GM18867 (cell line): ENCODE measurements at regions not wholly inside any gene's neighbourhood (a gene's known extent, or its start where the extent isn't known, plus 50 kb on each side); places are given as distances from the start of the nearest gene placed in this dataset.
A peak's percentile ranks its signal among the peaks of the same experiment; 100 is the strongest.

ENCODE experiments used
- ATAC-seq: cut with Tn5 transposase; IDR thresholded peaks from one replicate; pipeline ENCODE4 v1.9.1; 2021; ENCODE audit warnings: mild to moderate bottlenecking, moderate library complexity; ENCODE audit not compliant: unreplicated experiment

- ATAC-seq: no peak
These were observed 572.7 kb upstream of the ATP2B1 start for GRCh38 chr12:90281154-90281868.

DNA sequence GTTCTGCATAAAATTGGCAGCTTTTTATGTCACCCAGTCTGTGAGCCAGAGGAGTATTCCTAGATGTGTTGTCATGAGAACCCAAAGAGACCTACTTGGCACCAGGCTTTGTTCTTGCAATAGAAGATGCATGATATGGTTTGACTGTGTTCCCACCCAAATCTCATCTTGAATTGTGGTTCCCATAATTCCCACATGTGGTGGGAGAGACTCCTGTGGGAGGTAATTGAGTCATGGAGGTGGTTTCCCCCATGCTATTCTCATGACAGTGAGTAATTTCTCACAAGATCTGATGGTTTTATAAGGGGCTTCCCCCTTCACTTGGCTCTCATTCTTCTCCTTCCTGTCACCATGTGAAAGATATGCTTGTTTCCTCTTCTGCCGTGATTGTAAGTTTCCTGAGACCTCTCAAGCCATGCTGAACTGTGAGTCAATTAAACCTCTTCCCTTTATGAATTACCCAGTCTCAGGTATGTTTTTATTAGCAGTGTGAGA is 572.0 kb upstream of the ATP2B1 start:
- peak; percentile 56 for ATAC-seq

- ATAC-seq: no peak
These were observed 571.4 kb upstream of the ATP2B1 start for GRCh38 chr12:90280033-90280432.

- no peak for ATAC-seq
These were observed 566.5 kb upstream of the ATP2B1 start for GRCh38 chr12:90275088-90275487.

GRCh38 chr12:90274407-90274806 is 565.8 kb upstream of the ATP2B1 start:
- ATAC-seq: no peak

- peak; percentile 65 for ATAC-seq
These were observed 559.9 kb upstream of the ATP2B1 start for GRCh38 chr12:90268574-90268973.

GRCh38 chr12:90262251-90262650 is 553.6 kb upstream of the ATP2B1 start:
- ATAC-seq: no peak

DNA sequence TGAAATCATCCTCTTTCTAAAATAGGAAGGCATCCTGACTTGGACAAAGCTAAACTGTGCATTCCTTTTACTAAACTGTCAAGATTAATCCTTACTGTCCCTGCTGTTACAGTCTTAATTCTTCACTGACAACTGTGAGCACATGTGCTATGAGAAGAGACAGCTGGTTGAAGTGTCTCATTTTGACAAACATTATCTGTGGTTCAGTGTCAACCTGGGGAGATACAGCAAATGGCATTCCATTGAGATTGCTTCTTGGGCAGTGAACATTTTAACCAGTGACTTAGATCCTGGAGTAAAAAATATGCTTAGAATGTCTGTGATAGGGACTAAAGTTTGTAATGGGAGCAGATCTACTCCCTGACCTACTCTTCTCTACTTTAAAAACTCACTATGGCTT is 552.6 kb upstream of the ATP2B1 start:
- ATAC-seq: no peak

GRCh38 chr12:90260136-90260535 is 551.5 kb upstream of the ATP2B1 start:
- no peak for ATAC-seq

DNA sequence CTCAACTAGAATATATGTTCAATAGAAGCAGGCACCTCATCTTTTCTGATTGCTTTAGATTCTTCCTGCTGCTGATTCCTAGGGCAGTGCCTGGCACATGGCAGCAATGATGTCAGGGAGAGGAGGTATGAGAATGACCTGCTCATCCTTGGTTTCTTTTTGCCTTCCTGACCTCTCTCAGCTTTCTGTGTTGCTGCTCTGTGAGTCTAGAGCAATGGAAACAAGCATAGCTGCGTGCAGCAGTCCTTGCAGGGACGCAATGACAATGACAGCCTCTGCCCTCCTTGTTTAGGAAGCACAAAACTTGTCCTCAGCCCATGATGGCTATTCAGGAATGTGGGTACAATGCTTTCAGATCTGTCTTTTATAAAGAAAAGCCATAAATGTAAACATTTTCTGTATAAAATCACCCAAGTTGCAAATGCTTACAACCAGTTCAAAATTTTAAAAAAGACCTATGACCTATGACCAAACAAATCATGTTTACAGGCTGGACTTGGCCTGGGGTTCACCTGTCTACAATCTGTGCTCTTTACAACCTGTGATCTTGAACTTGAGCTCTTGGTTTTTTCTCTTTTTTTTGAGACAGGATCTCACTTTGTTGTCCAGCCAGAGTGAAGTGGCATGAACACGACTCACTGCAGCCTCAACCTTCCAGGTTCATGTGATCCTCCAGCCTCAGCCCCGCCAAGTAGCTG is 549.4 kb upstream of the ATP2B1 start:
- no peak for ATAC-seq

DNA sequence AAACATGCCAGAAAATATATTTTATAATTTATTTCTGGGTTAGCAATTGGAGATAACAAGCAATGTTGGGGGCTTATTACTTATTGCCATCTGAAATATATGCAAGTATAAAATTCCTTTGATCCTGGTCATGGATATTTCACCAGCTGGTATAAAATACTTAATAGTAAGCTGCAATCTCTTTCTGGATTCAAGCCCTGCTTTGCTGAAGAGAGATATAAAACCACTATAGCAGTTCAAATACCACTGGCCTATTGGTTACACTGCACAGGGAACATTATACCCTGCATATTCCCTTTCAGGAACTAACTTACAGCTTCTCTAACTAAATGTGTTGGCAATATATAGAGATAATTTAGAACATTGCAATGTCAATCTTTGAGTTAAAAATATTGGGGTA is 546.2 kb upstream of the ATP2B1 start:
- no peak for ATAC-seq

DNA sequence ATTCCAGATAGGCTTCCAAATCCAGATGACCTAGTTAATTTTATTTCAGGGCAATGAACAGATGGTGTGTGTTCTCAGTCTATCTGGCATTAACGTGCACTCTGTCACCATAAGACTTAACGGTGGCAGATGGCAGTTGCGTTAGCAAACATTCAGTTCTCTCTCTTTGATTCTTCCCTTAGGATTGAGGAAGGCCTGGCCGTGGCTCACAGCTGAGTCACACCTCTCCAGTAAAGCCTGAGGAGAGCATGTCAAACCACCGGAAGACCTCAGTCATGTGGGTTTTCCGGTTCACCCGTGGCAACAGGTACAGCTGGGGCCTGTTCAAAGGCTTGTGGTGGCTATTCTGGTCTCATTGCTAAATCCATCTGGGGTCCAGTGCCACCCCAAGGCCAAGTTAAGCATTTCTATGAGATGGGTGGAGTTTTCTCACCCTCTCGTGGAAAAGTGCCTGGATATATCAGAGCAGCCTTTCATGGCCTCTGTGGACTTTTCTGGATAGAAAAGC is 545.1 kb upstream of the ATP2B1 start:
- ATAC-seq: peak; percentile 100

GRCh38 chr12:90253136-90253535 is 544.5 kb upstream of the ATP2B1 start:
- peak; percentile 25 for ATAC-seq

DNA sequence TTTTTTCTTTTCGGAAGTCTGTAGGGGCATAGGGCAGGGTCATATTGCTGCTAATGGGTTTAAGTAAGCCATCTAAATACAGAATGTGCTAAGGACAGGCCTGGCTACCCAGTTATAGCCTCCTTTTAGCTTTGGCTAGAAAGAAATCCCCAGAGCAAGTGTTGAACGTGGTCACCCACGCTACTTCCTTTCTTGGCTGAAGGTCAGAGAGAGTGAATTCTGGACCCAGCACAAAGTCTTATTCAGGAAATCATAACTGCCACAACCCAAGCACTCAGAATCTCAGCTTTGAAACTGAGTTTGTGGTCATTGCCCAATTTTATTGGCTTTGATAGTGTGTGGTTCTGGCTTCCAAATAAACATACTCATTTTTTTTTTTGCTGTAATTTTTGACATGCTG is 542.1 kb upstream of the ATP2B1 start:
- ATAC-seq: no peak

DNA sequence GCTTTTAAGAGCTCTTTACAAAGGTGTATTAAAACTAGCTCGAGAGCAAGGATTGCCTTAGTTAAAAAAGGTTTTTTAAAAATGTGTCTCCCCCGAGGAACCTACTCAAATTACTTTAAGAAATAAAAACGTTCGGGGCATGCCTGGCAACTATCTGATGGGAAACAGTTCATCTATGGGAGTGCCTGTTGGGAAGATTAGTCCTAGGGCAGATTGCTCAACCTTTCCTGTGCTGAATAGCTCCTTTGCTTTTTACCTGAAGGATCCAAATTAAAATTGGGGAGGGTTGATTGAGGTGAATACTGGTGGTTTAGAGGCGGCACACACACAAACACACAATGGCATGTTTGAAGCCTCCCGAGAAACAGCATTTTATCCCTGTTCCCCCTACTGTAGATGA is 541.4 kb upstream of the ATP2B1 start:
- no peak for ATAC-seq

DNA sequence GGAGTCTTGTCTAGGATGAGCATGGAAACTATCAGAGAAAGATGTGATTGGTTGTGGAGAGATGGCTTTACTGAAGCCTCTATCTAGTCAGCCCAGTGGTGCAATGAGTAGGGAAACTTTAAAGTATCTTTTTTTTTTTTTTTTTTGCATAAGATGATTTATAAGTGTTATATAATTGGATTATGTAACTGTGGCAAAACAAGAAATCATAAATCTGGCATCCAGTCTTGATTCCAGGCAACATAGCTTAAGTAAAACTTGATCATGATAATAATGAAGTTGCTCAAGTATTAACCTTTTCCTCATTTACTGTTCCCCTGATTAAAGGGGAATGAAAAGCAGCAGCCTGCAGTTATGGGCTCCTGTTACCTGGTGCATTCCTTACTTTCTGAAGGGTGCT is 538.0 kb upstream of the ATP2B1 start:
- no peak for ATAC-seq

DNA sequence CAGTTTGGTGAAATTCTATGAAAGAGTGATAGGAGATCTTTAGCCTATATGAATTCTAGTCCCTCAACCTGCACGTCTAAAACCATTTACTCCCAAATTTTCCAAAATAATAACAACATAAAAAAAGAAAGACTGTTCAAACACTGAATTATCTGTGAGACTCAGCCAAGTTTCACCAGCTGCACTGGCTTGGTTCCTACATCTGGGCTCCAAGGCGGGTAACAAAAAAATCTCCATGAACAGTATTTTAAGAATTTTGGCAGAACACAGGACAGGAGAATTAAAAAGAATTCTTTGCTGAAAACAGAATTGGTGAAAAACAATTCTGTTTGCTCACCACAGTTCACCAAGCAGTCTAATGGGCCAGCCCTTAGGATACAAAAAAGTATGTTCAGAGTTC is 536.8 kb upstream of the ATP2B1 start:
- ATAC-seq: no peak

DNA sequence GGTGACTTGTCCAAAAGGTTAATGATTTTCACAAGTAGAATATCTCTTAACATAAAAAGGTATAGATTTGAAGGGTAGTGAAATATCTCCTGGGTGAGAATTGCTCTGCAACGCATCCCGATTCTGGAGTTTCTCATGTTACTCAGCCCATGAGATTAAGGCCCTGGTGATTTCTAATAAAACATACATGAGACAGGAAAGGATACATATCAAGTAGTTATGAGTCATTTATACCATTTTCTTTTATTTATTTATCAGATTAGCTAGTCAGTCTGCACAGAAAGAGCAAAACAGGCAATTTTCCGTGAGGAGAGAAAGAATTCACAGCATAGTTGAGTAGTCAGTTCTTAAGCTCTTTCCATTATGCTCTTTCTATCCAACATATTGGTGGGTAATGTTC is 535.6 kb upstream of the ATP2B1 start:
- no peak for ATAC-seq

- ATAC-seq: no peak
These were observed 534.6 kb upstream of the ATP2B1 start for GRCh38 chr12:90243211-90243610.

- ATAC-seq: no peak
These were observed 531.2 kb upstream of the ATP2B1 start for GRCh38 chr12:90239732-90240260.

DNA sequence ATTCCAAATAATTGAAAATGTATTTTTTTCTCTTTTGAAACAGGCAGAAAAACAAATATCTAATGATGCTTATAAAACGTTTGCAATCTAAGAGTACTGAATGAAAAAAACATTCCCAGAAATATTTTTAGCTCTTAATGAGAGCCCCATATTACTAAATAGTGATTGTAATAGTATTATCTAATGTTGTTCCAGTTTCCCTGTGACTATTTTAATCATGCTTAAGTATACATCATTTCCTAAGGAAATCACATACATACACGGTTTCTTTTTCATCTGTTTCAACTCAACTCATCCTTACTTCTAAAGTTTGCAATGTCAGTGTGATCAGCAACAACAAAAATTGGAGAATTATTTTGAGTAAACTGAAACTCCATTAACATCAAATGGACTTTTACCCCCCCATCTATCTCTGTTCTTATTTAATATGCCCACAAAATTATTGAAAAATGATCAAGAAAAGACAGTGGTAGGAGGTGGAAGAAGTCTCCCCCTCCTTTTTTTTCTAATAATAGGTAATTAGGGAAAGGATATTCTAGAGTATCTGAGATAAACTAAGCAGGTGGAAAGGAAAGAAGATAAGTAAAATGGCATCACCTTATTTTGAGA is 530.1 kb upstream of the ATP2B1 start:
- no peak for ATAC-seq

DNA sequence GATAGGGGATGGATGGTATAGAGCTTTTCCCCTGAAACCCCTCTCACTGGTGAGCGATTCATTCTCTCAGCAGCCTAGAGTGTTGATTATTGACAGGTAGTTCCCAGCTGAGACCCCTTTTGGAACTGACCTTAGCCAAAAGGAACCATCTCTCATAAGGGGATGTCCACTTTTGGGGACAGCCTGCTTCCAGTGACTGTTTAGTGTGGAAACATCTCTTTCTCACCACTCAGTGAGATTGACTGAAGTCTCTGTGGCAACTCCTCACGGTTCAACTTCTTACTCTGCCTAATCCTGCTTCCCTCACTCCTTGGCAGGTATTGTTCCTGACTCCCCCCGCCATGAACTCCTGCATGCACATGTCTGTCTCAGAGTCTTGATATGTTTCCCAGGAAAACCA is 529.2 kb upstream of the ATP2B1 start:
- no peak for ATAC-seq
